ENCODE measurements at regions not wholly inside any gene's neighbourhood (a gene's known extent, or its start where the extent isn't known, plus 50 kb on each side); places are given as distances from the start of the nearest gene placed in this dataset.

- TF ChIP-seq, protein P1, sequence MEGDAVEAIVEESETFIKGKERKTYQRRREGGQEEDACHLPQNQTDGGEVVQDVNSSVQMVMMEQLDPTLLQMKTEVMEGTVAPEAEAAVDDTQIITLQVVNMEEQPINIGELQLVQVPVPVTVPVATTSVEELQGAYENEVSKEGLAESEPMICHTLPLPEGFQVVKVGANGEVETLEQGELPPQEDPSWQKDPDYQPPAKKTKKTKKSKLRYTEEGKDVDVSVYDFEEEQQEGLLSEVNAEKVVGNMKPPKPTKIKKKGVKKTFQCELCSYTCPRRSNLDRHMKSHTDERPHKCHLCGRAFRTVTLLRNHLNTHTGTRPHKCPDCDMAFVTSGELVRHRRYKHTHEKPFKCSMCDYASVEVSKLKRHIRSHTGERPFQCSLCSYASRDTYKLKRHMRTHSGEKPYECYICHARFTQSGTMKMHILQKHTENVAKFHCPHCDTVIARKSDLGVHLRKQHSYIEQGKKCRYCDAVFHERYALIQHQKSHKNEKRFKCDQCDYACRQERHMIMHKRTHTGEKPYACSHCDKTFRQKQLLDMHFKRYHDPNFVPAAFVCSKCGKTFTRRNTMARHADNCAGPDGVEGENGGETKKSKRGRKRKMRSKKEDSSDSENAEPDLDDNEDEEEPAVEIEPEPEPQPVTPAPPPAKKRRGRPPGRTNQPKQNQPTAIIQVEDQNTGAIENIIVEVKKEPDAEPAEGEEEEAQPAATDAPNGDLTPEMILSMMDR (conservative IDR thresholded peaks at IDR 0.05 in 1 of 2, IDR thresholded peaks at IDR 0.05 in 1 of 2; ENCODE audit: low read depth in 1 of 2, low read length in 2 of 2): no peak
- TF ChIP-seq EZH2 (IDR thresholded peaks at IDR 0.05; ENCODE audit: low read length, missing control alignments): no peak
Measured at GRCh38 chrX:82711457-82711856, 796.6 kb upstream of the POU3F4 start.

Measured in fibroblast of lung (primary cell).